A549 (cell line): ENCODE measurements at regions not wholly inside any gene's neighbourhood (a gene's known extent, or its start where the extent isn't known, plus 50 kb on each side); places are given as distances from the start of the nearest gene placed in this dataset.

Source experiments
- ATAC-seq, 2 experiments: fragments of 200-7000 bp in 1 of 2; fragments of >200 bp in 1 of 2; cut with Nextera tagmentation in 1 of 2; cut with Tn5 transposase in 1 of 2; 3 replicates each; pipeline versions ENCODE4 v1.8.0 to v1.9.1; 2018 to 2020; ENCODE audit warnings: mild to moderate bottlenecking in 1 of 2, moderate library complexity in 1 of 2
- CTCF ChIA-PET: fragments of 300-600 bp; sonication (Branson Sonifier 250); formaldehyde crosslinking; extraction: SDS; loops from one replicate; lab custom pipeline; 2021; ENCODE audit warnings: antibody characterized with exemption, inconsistent platforms; lab: Yijun Ruan, JAX
- POLR2A ChIA-PET: fragments of 350-600 bp; formaldehyde crosslinking; extraction: SDS; loops from one replicate; lab custom pipeline; 2021; ENCODE audit warnings: antibody characterized with exemption, inconsistent platforms; lab: Yijun Ruan, JAX
- DNase-seq, 2 experiments: peaks; one replicate each; pipeline versions ENCODE4 v3.0.0 to v3.0.0-alpha.2; 2011 to 2016; ENCODE audit warnings: low read depth in 1 of 2, low spot score in 1 of 2
- FAIRE-seq: peaks from 2 replicates; lab custom pipeline; 2011; peaks lifted over from hg19 to GRCh38; lab: Jason Lieb, UNC
- H3K27ac ChIP-seq, 2 experiments: fragments of >200 bp; sonication (Bioruptor Twin); formaldehyde crosslinking; 3 replicates each; pipeline ENCODE4 v1.5.1; 2016 to 2017
- H3K4me1 ChIP-seq: fragments of >200 bp; sonication (Bioruptor Twin); formaldehyde crosslinking; 3 replicates; pipeline ENCODE4 v1.6.1; 2016
- H3K4me2 ChIP-seq: fragments of >200 bp; sonication (Bioruptor Twin); formaldehyde crosslinking; 3 replicates; pipeline ENCODE4 v1.6.1; 2016
- H3K4me3 ChIP-seq: fragments of >200 bp; sonication (Bioruptor Twin); formaldehyde crosslinking; 3 replicates; pipeline ENCODE4 v1.5.1; 2016
- H3K9me3 ChIP-seq: fragments of >200 bp; sonication (Bioruptor Twin); formaldehyde crosslinking; 3 replicates; pipeline ENCODE4 v1.6.1; 2016
- ATOH8 ChIP-seq: fragments of 250-450 bp; sonication (Bioruptor Pico); IDR thresholded peaks from 2 replicates; pipeline ENCODE4 v1.5.0; 2020; ENCODE audit warnings: low read depth, mild to moderate bottlenecking, moderate library complexity
- CBX2 ChIP-seq: fragments of 200-600 bp; sonication (generic); IDR thresholded peaks from 2 replicates; pipeline ENCODE4 v1.6.1; 2016; ENCODE audit warnings: low read depth, mild to moderate bottlenecking, borderline replicate concordance
- CBX8 ChIP-seq: fragments of 200-600 bp; sonication (generic); IDR thresholded peaks from 2 replicates; pipeline ENCODE4 v1.6.1; 2016
- CEBPB ChIP-seq, 2 experiments: fragments of >200 bp in 1 of 2; sonication (Bioruptor Twin) in 1 of 2; formaldehyde crosslinking in 1 of 2; IDR thresholded peaks; 2 replicates each; pipeline ENCODE4 v1.6.1; 2012 to 2016
- EHF ChIP-seq: fragments of 250-450 bp; sonication (Bioruptor Pico); IDR thresholded peaks from 2 replicates; pipeline ENCODE4 v1.5.0; 2020; ENCODE audit warnings: mild to moderate bottlenecking
- EP300 ChIP-seq, 2 experiments: fragments of >200 bp; sonication (Bioruptor Twin); formaldehyde crosslinking; IDR thresholded peaks; 2 replicates in 1 of 2; 3 replicates in 1 of 2; pipeline ENCODE4 v1.6.1; 2016 to 2017
- FOXS1 ChIP-seq: fragments of 250-450 bp; sonication (Bioruptor Pico); IDR thresholded peaks from 2 replicates; pipeline ENCODE4 v1.5.0; 2020; ENCODE audit warnings: mild to moderate bottlenecking, moderate library complexity
- GATA3 ChIP-seq: IDR thresholded peaks from 2 replicates; pipeline ENCODE4 v1.6.1; 2012; ENCODE audit warnings: borderline replicate concordance
- HES2 ChIP-seq: fragments of >200 bp; sonication (Bioruptor Twin); formaldehyde crosslinking; IDR thresholded peaks from 2 replicates; pipeline ENCODE4 v1.6.1; 2016
- HEYL ChIP-seq: fragments of 250-450 bp; sonication (Bioruptor Pico); IDR thresholded peaks from 2 replicates; pipeline ENCODE4 v1.8.0; 2021; ENCODE audit warnings: mild to moderate bottlenecking, moderate library complexity
- HOXB13 ChIP-seq: fragments of 250-450 bp; sonication (Bioruptor Pico); IDR thresholded peaks from 2 replicates; pipeline ENCODE4 v1.5.0; 2020; ENCODE audit warnings: low read depth, mild to moderate bottlenecking, moderate library complexity
- JUN ChIP-seq, 2 experiments: fragments of >200 bp; sonication (Bioruptor Twin); formaldehyde crosslinking; IDR thresholded peaks; 2 replicates in 1 of 2; 3 replicates in 1 of 2; pipeline ENCODE4 v1.6.1; 2016 to 2017
- KDM1A ChIP-seq: fragments of 200-600 bp; sonication (generic); IDR thresholded peaks from 2 replicates; pipeline ENCODE4 v1.6.1; 2016; ENCODE audit warnings: low read depth, mild to moderate bottlenecking
- KDM5A ChIP-seq: fragments of 200-600 bp; sonication (generic); IDR thresholded peaks from 2 replicates; pipeline ENCODE4 v1.6.1; 2016; ENCODE audit warnings: antibody characterized with exemption, mild to moderate bottlenecking
- MAZ ChIP-seq: fragments of 150-350 bp; IDR thresholded peaks from 2 replicates; pipeline ENCODE4 v1.6.1; 2014; ENCODE audit warnings: antibody characterized with exemption, low read depth, low read length, borderline replicate concordance
- MYC ChIP-seq: IDR thresholded peaks from 2 replicates; pipeline ENCODE4 v1.6.1; 2012; ENCODE audit warnings: mild to moderate bottlenecking, inconsistent platforms, low read length, improper control_type of control experiment, borderline replicate concordance
- NPAS2 ChIP-seq: fragments of 250-450 bp; sonication (Bioruptor Pico); IDR thresholded peaks from 2 replicates; pipeline ENCODE4 v1.8.0; 2022; ENCODE audit warnings: mild to moderate bottlenecking, moderate library complexity, borderline replicate concordance
- POLR2A ChIP-seq: IDR thresholded peaks from 2 replicates; pipeline ENCODE4 v1.6.1; 2012; ENCODE audit warnings: mild to moderate bottlenecking, low read length
- RAD21 ChIP-seq, 2 experiments: fragments of >200 bp in 1 of 2; sonication (Bioruptor Twin) in 1 of 2; formaldehyde crosslinking in 1 of 2; IDR thresholded peaks in 1 of 2; conservative IDR thresholded peaks in 1 of 2; 2 replicates in 1 of 2; 3 replicates in 1 of 2; pipeline ENCODE4 v1.6.1; 2012 to 2018; ENCODE audit warnings: inconsistent platforms in 1 of 2
- RARB ChIP-seq: fragments of 250-450 bp; sonication (Bioruptor Pico); IDR thresholded peaks from 2 replicates; pipeline ENCODE4 v1.8.0; 2021; ENCODE audit warnings: mild to moderate bottlenecking, moderate library complexity
- REST ChIP-seq: fragments of 200-600 bp; sonication (generic); IDR thresholded peaks from 2 replicates; pipeline ENCODE4 v1.6.1; 2016; ENCODE audit warnings: antibody characterized with exemption, mild to moderate bottlenecking, moderate library complexity
- RFX5 ChIP-seq: fragments of 450-650 bp; IDR thresholded peaks from 2 replicates; pipeline ENCODE4 v1.7.1; 2014; ENCODE audit warnings: antibody characterized with exemption, mild to moderate bottlenecking, moderate library complexity
- SMC3 ChIP-seq: fragments of >200 bp; sonication (Bioruptor Twin); formaldehyde crosslinking; IDR thresholded peaks from 3 replicates; pipeline ENCODE4 v1.6.1; 2018; ENCODE audit warnings: inconsistent platforms
- USF2 ChIP-seq: fragments of 450-650 bp; IDR thresholded peaks from 2 replicates; pipeline ENCODE4 v1.6.1; 2014; ENCODE audit warnings: antibody characterized with exemption
- WGBS: methylation state at CpG from one replicate; pipeline ENCODE4 v1.1.6; 2017; ENCODE audit errors: missing lambda C conversion rate; 5-methylcytosine and 5-hydroxymethylcytosine counted together

GRCh38 chr6:140181876-140182275, 807.4 kb upstream of the CITED2 start:
- Histone ChIP-seq H3K4me3 (no peak overlapping the region), H3K4me2 (no peak overlapping the region), H3K27ac (no peak overlapping the region), H3K9me3 (no peaks in the 10 kb centered on the region), H3K4me1 (no peaks in the 10 kb centered on the region)
- ChIA-PET POLR2A (no interaction called here), CTCF (no interaction called here)
- DNase-seq: no peak
- no peak for ATAC-seq
- FAIRE-seq: no peak
- TF ChIP-seq NPAS2 (CRISPR knock-in tag): no peak
- TF ChIP-seq HES2: no peak
- TF ChIP-seq HOXB13: no peak
- TF ChIP-seq USF2: no peak
- TF ChIP-seq KDM5A: no peak
- TF ChIP-seq CEBPB (IDR thresholded peaks at IDR 0.05): no peak
- no peak for TF ChIP-seq MYC
- WGBS: 74% methylated on average over 2 of the region's 2 CpGs

- no peak for ATAC-seq
- no peak overlapping the region for H3K4me2 ChIP-seq
- no peak overlapping the region for H3K27ac ChIP-seq
- no peak for FAIRE-seq
- H3K4me3 ChIP-seq: no peak overlapping the region
- DNase-seq: no peak
- TF ChIP-seq RFX5 (no peak), POLR2A (no peak), GATA3 (no peak), RAD21 (conservative IDR thresholded peaks at IDR 0.05 in 1 of 2, IDR thresholded peaks at IDR 0.05 in 1 of 2) (no peak), HEYL (no peak), CBX8 (no peak)
- H3K9me3 ChIP-seq: no peaks in the 10 kb centered on the region
- ChIA-PET POLR2A (no interaction called here), CTCF (no interaction called here)
- H3K4me1 ChIP-seq: no peaks in the 10 kb centered on the region
- 77% methylated on average over 2 of the region's 2 CpGs for WGBS
Observed at GRCh38 chr6:140180306-140180705, 805.9 kb upstream of the CITED2 start.

- ATAC-seq (no peak), FAIRE-seq (no peak), DNase-seq (no peak)
- no peak overlapping the region for H3K4me2 ChIP-seq
- POLR2A ChIA-PET: no interaction called here
- peaks cover 7% of the 10 kb centered on the region; the same call in 2 of the 3 replicates for H3K4me1 ChIP-seq
- TF ChIP-seq CEBPB (IDR thresholded peaks at IDR 0.05) (no peak), FOXS1 (no peak), ATOH8 (CRISPR knock-in tag) (no peak), JUN (IDR thresholded peaks at IDR 0.05) (no peak), KDM1A (no peak), EP300 (IDR thresholded peaks at IDR 0.05) (no peak), CBX8 (no peak), CBX2 (no peak), MAZ (no peak), GATA3 (no peak), REST (no peak), RARB (CRISPR knock-in tag) (no peak), SMC3 (no peak), EHF (CRISPR knock-in tag) (no peak)
- H3K4me3 ChIP-seq: no peak overlapping the region
- no peaks in the 10 kb centered on the region for H3K9me3 ChIP-seq
- H3K27ac ChIP-seq: 0 out of 6 replicates have a peak overlapping the region, but pooled peaks of 1 of the 2 experiments have one; percentile 25
- CTCF ChIA-PET: no interaction called here
Observed at GRCh38 chr6:140178935-140179334, 804.5 kb upstream of the CITED2 start.
